ENCODE measurements at regions not wholly inside any gene's neighbourhood (a gene's known extent, or its start where the extent isn't known, plus 50 kb on each side); places are given as distances from the start of the nearest gene placed in this dataset.

DNA sequence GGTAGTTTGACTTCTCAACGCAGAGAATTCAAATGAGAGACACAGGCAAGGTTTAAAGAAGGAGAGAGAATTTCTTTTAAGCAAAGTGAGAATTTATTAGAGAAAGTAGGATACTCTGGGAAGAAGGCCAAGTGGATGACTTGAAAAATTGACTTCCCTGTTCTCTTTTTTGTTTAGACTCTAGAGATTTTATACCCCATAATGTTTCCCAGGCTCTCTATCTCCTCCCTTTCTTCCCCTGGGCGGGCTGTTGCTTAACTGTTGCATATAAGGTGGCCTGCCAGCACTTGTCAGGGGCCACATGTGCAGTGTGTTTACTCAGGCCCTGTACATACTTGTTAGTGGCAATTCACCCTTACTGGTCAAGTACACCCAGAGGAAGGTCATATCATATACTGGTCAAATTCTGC, 403.7 kb downstream of the SLC6A15 start:
- TF ChIP-seq, protein P1, sequence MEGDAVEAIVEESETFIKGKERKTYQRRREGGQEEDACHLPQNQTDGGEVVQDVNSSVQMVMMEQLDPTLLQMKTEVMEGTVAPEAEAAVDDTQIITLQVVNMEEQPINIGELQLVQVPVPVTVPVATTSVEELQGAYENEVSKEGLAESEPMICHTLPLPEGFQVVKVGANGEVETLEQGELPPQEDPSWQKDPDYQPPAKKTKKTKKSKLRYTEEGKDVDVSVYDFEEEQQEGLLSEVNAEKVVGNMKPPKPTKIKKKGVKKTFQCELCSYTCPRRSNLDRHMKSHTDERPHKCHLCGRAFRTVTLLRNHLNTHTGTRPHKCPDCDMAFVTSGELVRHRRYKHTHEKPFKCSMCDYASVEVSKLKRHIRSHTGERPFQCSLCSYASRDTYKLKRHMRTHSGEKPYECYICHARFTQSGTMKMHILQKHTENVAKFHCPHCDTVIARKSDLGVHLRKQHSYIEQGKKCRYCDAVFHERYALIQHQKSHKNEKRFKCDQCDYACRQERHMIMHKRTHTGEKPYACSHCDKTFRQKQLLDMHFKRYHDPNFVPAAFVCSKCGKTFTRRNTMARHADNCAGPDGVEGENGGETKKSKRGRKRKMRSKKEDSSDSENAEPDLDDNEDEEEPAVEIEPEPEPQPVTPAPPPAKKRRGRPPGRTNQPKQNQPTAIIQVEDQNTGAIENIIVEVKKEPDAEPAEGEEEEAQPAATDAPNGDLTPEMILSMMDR (IDR thresholded peaks at IDR 0.05), result no peak
- TF ChIP-seq POLR2A (IDR thresholded peaks at IDR 0.05), result no peak

Data from adrenal gland (tissue), 5 donors.